LNCaP clone FGC (cell line): ENCODE measurements at regions not wholly inside any gene's neighbourhood (a gene's known extent, or its start where the extent isn't known, plus 50 kb on each side); places are given as distances from the start of the nearest gene placed in this dataset.

Source experiments
- DNase-seq: peaks from one replicate; pipeline ENCODE4 v3.0.0-alpha.2; 2011; ENCODE audit warnings: low read depth
- H3K4me3 ChIP-seq: 2 replicates; pipeline ENCODE4 v1.5.1; 2011; ENCODE audit warnings: mild to moderate bottlenecking, low read depth, low read length, control low read depth
- TF ChIP-seq, protein P1 (sequence below): IDR thresholded peaks from 2 replicates; pipeline ENCODE4 v1.5.1; 2012; ENCODE audit warnings: mild to moderate bottlenecking; ENCODE audit not compliant: control insufficient read depth, insufficient read depth; ENCODE audit errors: extremely low read depth

DNA sequence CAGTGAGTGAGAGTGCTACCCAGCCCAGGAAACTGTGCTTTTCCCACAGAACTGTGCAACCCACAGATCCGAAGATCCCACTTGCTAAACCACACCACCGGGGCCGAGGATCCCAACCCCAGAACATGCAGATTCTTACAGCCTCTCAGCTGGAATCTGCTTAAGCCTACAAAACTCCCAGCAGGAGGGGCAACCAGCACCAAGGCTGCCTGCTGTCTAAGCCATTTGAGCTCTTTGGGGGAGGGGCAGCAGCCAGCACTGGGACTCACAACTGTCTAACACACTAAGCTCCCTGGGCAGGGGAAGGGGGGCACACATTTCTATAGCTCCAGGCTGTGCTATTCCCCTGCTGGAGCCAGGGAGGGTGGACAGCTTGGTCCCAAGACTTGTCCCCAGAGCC, 529.9 kb downstream of the XPNPEP1 start:
- H3K4me3 ChIP-seq: no peak overlapping the region
- no peak for DNase-seq
- TF ChIP-seq, protein P1, sequence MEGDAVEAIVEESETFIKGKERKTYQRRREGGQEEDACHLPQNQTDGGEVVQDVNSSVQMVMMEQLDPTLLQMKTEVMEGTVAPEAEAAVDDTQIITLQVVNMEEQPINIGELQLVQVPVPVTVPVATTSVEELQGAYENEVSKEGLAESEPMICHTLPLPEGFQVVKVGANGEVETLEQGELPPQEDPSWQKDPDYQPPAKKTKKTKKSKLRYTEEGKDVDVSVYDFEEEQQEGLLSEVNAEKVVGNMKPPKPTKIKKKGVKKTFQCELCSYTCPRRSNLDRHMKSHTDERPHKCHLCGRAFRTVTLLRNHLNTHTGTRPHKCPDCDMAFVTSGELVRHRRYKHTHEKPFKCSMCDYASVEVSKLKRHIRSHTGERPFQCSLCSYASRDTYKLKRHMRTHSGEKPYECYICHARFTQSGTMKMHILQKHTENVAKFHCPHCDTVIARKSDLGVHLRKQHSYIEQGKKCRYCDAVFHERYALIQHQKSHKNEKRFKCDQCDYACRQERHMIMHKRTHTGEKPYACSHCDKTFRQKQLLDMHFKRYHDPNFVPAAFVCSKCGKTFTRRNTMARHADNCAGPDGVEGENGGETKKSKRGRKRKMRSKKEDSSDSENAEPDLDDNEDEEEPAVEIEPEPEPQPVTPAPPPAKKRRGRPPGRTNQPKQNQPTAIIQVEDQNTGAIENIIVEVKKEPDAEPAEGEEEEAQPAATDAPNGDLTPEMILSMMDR: no peak

DNA sequence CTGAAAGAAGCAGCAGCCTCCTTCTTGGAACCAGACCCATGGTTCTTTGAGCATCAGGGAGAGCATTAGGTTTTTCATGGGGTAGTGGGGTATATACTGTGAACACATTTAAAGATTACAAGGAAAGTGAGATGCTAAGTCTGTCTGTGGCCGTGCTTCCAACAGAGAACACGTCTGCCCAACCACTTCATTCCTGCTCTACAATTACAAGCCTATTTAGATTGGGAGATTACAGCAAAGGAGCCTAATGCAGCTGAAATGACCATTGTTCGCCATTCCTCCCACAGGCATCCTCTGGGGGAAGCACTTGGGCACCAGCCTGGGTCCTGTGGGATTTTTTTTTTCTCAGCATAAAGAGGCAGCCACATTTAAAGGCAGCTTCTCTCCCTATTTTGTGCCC, 536.4 kb downstream of the XPNPEP1 start:
- no peak overlapping the region for H3K4me3 ChIP-seq
- DNase-seq: no peak
- TF ChIP-seq, protein P1: no peak

DNA sequence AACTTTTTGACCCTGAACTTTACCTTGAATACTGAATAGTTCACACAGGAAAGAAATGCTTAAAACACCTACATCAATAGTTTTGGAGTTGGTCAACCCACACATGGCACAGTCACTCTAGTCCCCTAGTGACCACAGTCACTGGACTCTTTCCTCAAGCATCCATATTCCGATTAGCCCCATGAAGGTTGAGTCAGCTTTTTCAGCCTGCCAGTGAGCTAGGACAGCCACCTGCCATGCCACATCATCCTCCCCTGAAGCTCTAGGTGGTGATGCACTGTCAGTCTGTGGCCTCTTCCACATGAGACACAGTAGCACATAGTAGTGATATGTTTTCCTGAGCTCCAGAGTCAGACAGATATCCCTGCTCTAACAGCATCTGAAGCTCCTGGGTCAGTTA, 537.2 kb downstream of the XPNPEP1 start:
- TF ChIP-seq, protein P1: no peak
- H3K4me3 ChIP-seq: no peak overlapping the region
- no peak for DNase-seq

DNA sequence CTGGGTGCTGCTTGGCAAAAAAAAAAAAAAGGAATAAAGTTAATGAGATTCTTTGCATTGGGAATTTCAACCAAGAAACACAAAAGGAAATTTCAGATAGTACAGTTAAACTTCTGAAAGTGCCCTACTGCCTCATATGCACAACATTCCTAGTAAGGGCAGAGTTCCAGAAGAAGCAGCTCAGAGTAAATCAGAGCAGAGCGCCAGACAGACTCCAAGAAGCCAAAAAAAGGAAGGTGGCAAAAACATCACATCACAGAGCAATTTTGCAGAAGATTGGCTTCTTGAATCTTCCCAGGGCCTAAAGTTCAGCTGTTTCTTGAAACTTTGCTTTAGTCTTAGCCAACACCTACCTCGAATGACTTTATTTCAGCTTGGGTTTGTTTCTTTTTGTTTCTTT, 544.1 kb downstream of the XPNPEP1 start:
- TF ChIP-seq, protein P1: no peak
- H3K4me3 ChIP-seq: no peak overlapping the region
- DNase-seq: no peak

DNA sequence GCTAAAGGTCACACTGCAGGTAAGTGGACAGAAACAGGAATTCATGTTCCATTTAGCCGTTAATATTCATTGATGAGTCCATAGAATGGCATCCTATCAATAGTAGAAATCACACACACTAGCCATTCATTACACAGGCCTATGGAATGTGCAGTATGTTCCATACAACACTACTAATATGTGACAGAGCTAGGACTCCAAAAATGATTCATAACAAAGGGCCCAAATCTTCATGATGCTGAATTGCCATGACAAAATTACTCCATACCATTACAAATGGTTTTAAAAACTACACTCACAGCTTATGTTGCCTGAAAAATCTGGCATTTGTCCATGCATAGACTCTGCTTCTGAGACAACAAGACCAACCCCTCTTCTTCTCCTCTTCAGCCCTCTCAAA, 549.1 kb downstream of the XPNPEP1 start:
- no peak for DNase-seq
- TF ChIP-seq, protein P1: no peak
- H3K4me3 ChIP-seq: no peak overlapping the region

DNA sequence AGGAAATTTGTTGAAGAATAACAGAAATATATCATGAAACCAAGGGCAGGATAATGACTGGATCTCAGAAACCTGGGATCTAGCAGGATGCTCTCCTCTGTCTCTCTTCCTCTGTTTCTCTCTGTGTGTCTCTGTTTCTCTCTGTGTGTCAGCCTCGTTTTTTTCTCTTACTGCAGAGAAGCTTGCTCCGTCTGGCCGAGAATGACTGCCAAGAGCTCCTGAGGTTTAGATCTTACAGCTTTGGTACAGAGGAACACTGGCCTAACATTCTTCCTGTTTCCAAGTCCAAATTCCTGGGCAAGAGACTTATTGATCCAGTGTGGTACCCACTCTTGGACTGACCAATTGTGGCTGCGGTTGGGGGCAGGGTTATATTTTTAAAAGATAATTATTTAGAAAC, 564.0 kb downstream of the XPNPEP1 start:
- TF ChIP-seq, protein P1: no peak
- no peak overlapping the region for H3K4me3 ChIP-seq
- no peak for DNase-seq

DNA sequence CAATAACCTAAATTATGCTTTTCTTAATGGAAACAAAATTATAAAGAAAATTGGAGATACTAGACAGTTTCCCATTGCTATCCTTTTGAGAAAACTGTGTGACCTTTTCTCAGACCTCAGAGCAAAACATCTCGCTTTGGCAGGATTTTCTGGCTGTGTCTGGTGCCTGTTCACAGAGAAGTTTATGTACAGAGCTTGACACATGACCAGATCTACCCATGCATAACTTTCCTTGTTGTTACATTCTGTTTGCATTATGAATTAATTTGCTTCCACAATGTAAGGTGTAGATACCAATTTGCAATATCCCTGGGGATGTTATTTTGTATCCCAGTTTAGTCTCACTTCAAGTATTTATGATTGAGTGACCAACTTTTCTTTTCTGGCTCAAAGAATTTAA, 565.0 kb downstream of the XPNPEP1 start:
- TF ChIP-seq, protein P1: no peak
- peak; percentile 14 for DNase-seq
- H3K4me3 ChIP-seq: no peak overlapping the region
